Liver (tissue), 8 donors: ENCODE measurements at regions not wholly inside any gene's neighbourhood (a gene's known extent, or its start where the extent isn't known, plus 50 kb on each side); places are given as distances from the start of the nearest gene placed in this dataset.

Source experiments
- DNase-seq: peaks from one replicate; pipeline ENCODE4 v3.0.0-alpha.2; 2017; ENCODE audit warnings: low spot score
- H3K27ac ChIP-seq, 2 donors: one replicate each; pipeline ENCODE4 v1.7.0; 2013; ENCODE audit warnings: inconsistent platforms in 2 of 2, low read length in 2 of 2, control low read depth in 1 of 2, low read depth in 1 of 2, mild to moderate bottlenecking in 1 of 2
- H3K27me3 ChIP-seq, 4 donors: one replicate each; pipeline versions ENCODE4 v1.6.1 to v1.7.0; 2013; ENCODE audit warnings: low read length in 3 of 4, inconsistent platforms in 1 of 4, mild to moderate bottlenecking in 1 of 4, moderate library complexity in 1 of 4; ENCODE audit not compliant: control insufficient read depth in 4 of 4, insufficient read depth in 4 of 4
- H3K36me3 ChIP-seq, 4 donors: one replicate each; pipeline versions ENCODE4 v1.6.1 to v1.7.0; 2013; ENCODE audit warnings: low read length in 3 of 4, mild to moderate bottlenecking in 3 of 4, low read depth in 1 of 4, moderate library complexity in 1 of 4; ENCODE audit not compliant: control insufficient read depth in 4 of 4, insufficient read depth in 3 of 4
- H3K4me1 ChIP-seq, 4 donors: one replicate each; pipeline versions ENCODE4 v1.6.1 to v1.7.0; 2013; ENCODE audit warnings: low read length in 3 of 4, mild to moderate bottlenecking in 3 of 4, moderate library complexity in 1 of 4; ENCODE audit not compliant: control insufficient read depth in 4 of 4, insufficient read depth in 4 of 4
- H3K4me3 ChIP-seq, 3 donors: one replicate each; pipeline versions ENCODE4 v1.6.1 to v1.7.0; 2013; ENCODE audit warnings: low read length in 3 of 3, control low read depth in 1 of 3, low read depth in 1 of 3, mild to moderate bottlenecking in 1 of 3
- H3K9ac ChIP-seq, 2 donors: one replicate each; pipeline ENCODE4 v1.7.0; 2013; ENCODE audit warnings: low read length in 2 of 2, mild to moderate bottlenecking in 2 of 2, moderate library complexity in 2 of 2, control low read depth in 1 of 2, low read depth in 1 of 2
- H3K9me3 ChIP-seq, 4 donors: one replicate each; pipeline versions ENCODE4 v1.6.1 to v1.7.0; 2013; ENCODE audit warnings: low read length in 3 of 4; ENCODE audit not compliant: control insufficient read depth in 4 of 4
- ATF3 ChIP-seq: IDR thresholded peaks from 2 replicates; pipeline ENCODE4 v1.6.1; 2016; ENCODE audit warnings: antibody characterized with exemption
- CTCF ChIP-seq: fragments of 150-350 bp; IDR thresholded peaks from 2 replicates; pipeline ENCODE4 v1.5.1; 2017; ENCODE audit warnings: improper control_type of control experiment, low read depth, low read length; ENCODE audit not compliant: missing input control
- FOXA2 ChIP-seq: IDR thresholded peaks from 2 replicates; pipeline ENCODE4 v1.6.1; 2016; ENCODE audit warnings: antibody characterized with exemption
- HNF4A ChIP-seq, 2 donors: conservative IDR thresholded peaks; 2 replicates each; pipeline ENCODE4 v1.6.1; 2016; ENCODE audit warnings: antibody characterized with exemption in 2 of 2, mild to moderate bottlenecking in 2 of 2
- JUND ChIP-seq, 2 donors: IDR thresholded peaks; 2 replicates each; pipeline ENCODE4 v1.6.1; 2016; ENCODE audit warnings: antibody characterized with exemption in 2 of 2
- MAX ChIP-seq: IDR thresholded peaks from 2 replicates; pipeline ENCODE4 v1.6.1; 2016; ENCODE audit warnings: antibody characterized with exemption
- NR2F2 ChIP-seq: IDR thresholded peaks from 2 replicates; pipeline ENCODE4 v1.6.1; 2016; ENCODE audit warnings: antibody characterized with exemption
- RAD21 ChIP-seq, 2 donors: IDR thresholded peaks; 2 replicates each; pipeline ENCODE4 v1.6.1; 2016; ENCODE audit warnings: antibody characterized with exemption in 2 of 2, mild to moderate bottlenecking in 2 of 2
- REST ChIP-seq: IDR thresholded peaks from 2 replicates; pipeline ENCODE4 v1.6.1; 2016; ENCODE audit warnings: antibody characterized with exemption, mild to moderate bottlenecking
- RXRA ChIP-seq, 2 donors: IDR thresholded peaks; 2 replicates each; pipeline ENCODE4 v1.6.1; 2017 to 2018; ENCODE audit warnings: antibody characterized with exemption in 2 of 2, mild to moderate bottlenecking in 1 of 2
- SP1 ChIP-seq: IDR thresholded peaks from 2 replicates; pipeline ENCODE4 v1.6.1; 2018; ENCODE audit warnings: antibody characterized with exemption, mild to moderate bottlenecking
- TAF1 ChIP-seq: conservative IDR thresholded peaks from 2 replicates; pipeline ENCODE4 v1.6.1; 2016; ENCODE audit warnings: antibody characterized with exemption, mild to moderate bottlenecking
- YY1 ChIP-seq: IDR thresholded peaks from 2 replicates; pipeline ENCODE4 v1.6.1; 2016; ENCODE audit warnings: antibody characterized with exemption, mild to moderate bottlenecking
- ZBTB33 ChIP-seq: IDR thresholded peaks from 2 replicates; pipeline ENCODE4 v1.6.1; 2016; ENCODE audit warnings: antibody characterized with exemption
- WGBS: extraction: QIAGEN DNeasy Blood & Tissue Kit; methylation state at CpG from one replicate; pipeline ENCODE4 v1.1.7; 2013; 5-methylcytosine and 5-hydroxymethylcytosine counted together
- donor health status: healthy.
- donor health status: healthy.
- donor health status: healthy.
- donor health status: healthy.
- donor health status: healthy.

- H3K36me3 ChIP-seq: no peaks in the 10 kb centered on the region
- 53% methylated on average over 7 of the region's 7 CpGs for WGBS
- H3K4me3 ChIP-seq: no peak overlapping the region
- no peak for TF ChIP-seq ATF3
- TF ChIP-seq HNF4A (conservative IDR thresholded peaks at IDR 0.05): no peak
- no peak for TF ChIP-seq JUND (IDR thresholded peaks at IDR 0.05)
- no peak for TF ChIP-seq FOXA2
- TF ChIP-seq ZBTB33: no peak
- TF ChIP-seq REST: no peak
- no peak for TF ChIP-seq CTCF
- no peaks in the 10 kb centered on the region for H3K9me3 ChIP-seq
- H3K27me3 ChIP-seq: no peaks in the 10 kb centered on the region
- H3K4me1 ChIP-seq: no peaks in the 10 kb centered on the region
- H3K27ac ChIP-seq: no peak overlapping the region
- H3K9ac ChIP-seq: no peak overlapping the region
- DNase-seq: no peak
Measured at GRCh38 chr1:82979593-82980236, 1019.2 kb downstream of the TTLL7 start.

DNA sequence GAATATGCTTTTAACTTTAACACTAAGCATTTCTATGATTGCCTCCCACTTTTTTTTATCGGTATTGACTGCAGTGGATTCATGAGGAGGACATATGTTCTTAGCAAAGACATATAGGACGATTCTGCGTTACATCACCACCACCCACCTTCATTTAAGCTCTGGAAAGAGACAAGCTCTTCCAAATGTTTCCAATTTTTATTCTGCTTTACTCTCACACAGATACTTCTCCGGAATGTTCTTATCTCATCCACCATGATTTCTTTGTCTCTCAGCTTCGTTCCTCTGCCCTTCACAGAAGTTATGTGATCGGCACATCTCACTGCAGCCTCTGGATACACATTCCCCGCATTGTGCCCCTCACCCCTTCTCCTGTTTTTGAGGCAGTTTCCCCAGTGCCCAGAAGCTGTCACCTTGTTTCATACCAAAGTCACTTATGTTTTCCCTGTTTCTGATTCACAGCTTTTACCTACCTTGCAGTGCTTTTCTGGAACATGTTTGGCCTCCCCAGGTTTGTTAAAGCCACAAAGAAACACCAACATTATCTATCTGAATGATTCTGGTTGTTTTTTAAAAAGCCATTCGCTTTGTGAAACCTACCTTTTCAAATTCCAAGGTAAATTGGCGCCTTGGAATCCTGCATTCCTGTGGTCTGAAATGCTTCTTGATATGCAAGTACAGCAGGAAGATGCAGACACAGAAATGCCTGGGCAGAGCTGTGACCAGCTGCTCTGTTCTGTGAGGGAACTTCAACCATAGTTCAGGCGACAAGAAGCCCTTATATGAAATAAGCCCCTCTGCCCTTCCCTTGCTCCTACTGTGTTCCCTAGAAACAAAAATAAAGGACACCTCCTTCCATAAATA lies 1020.2 kb downstream of the TTLL7 start:
- Histone ChIP-seq H3K36me3 (no peaks in the 10 kb centered on the region), H3K9ac (no peak overlapping the region), H3K4me1 (no peaks in the 10 kb centered on the region), H3K27me3 (no peaks in the 10 kb centered on the region), H3K9me3 (no peaks in the 10 kb centered on the region), H3K4me3 (no peak overlapping the region), H3K27ac (no peak overlapping the region)
- 74% methylated on average over 10 of the region's 10 CpGs for WGBS
- no peak for DNase-seq
- no peak for TF ChIP-seq ATF3
- no peak for TF ChIP-seq FOXA2
- no peak for TF ChIP-seq JUND (IDR thresholded peaks at IDR 0.05)
- no peak for TF ChIP-seq NR2F2
- TF ChIP-seq RAD21 (IDR thresholded peaks at IDR 0.05): no peak
- no peak for TF ChIP-seq RXRA (IDR thresholded peaks at IDR 0.05)
- no peak for TF ChIP-seq CTCF
- no peak for TF ChIP-seq HNF4A (conservative IDR thresholded peaks at IDR 0.05)
- TF ChIP-seq SP1: no peak
- no peak for TF ChIP-seq YY1
- no peak for TF ChIP-seq MAX
- TF ChIP-seq TAF1: no peak
- TF ChIP-seq REST: no peak
